ENCODE measurements at regions not wholly inside any gene's neighbourhood (a gene's known extent, or its start where the extent isn't known, plus 50 kb on each side); places are given as distances from the start of the nearest gene placed in this dataset.

DNA sequence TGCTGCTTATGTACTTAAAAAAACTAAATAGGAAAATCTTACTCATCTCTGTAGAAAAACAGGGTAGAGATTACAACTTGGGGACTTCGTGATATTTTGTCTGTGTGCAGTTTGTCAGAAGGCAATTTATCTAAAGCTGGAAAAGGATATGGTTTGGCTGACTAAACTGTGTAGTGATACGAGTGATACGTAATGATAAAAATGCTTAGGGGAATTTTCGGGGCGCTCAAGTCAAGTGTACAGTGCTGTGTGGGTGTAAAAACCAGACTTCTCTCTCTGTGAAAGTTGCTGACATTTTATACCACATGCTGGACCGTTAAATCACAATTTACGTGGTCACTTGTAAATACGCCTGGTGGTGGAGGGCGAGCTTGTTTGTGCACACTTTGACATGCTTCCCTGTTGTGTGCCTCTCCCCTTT is 221.7 kb downstream of the KCNRG start:
- TF ChIP-seq EP300 (IDR thresholded peaks at IDR 0.05; ENCODE audit: low read depth) (no peak), CTCF (IDR thresholded peaks at IDR 0.05) (no peak)

Data from transverse colon (tissue), 3 donors.